Erythroblast (primary cell): ENCODE measurements at regions not wholly inside any gene's neighbourhood (a gene's known extent, or its start where the extent isn't known, plus 50 kb on each side); places are given as distances from the start of the nearest gene placed in this dataset.

Source experiments
- GATA1 ChIP-seq: IDR thresholded peaks from 2 replicates; pipeline ENCODE4 v1.6.1; 2011; ENCODE audit warnings: low read depth, mild to moderate bottlenecking, control low read depth, low read length, moderate library complexity
- POLR2A ChIP-seq: IDR thresholded peaks from 2 replicates; pipeline ENCODE4 v1.6.1; 2011; ENCODE audit warnings: mild to moderate bottlenecking, low read length

DNA sequence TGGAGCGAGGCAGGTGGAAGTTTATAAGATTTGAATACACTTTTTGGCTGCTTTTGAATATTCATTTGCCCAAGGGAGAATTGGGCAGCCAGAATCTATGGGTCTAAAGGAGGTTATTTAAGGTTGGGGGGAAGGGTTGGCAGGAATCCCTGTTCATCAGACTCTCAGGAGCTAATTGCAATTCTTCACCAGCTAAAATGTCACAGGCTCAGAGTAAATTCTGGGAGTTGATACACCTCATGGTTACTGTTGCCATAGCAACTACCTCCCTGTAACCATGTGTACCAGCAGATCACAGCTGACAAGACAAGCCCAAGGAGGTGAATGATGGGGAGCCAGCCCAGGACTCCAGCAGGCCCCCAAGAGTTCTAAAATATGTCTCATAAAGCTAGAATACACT lies 75.5 kb downstream of the CAMK2N1 start:
- TF ChIP-seq POLR2A (no peak), GATA1 (no peak)
